OCI-M1 (cell line): ENCODE measurements at regions not wholly inside any gene's neighbourhood (a gene's known extent, or its start where the extent isn't known, plus 50 kb on each side); places are given as distances from the start of the nearest gene placed in this dataset.

Source experiments
- DNase-seq: peaks from one replicate; lab custom pipeline; 2025; lab: John Stamatoyannopoulos, UW

- DNase-seq: no peak
These were observed 57.2 kb upstream of the GPR6 start for GRCh38 chr6:109920911-109921310.

DNA sequence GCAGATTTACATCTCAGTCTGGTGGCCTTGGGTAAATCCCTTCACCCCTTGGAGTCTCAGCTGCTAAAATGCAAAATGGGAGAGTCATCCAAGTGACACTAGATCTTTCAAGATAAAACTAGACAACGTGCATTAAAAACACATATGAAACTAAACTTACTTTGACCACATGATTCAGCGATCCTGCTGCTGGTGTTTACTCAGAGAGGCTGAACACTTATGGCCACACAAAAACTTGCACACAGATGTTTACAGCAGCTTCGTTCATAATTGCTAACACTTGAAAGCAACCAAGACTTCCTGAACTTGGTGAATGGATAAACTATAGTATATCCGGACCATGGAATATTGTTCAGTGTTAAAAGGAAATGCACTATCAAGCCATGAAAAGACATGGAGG is 55.3 kb upstream of the GPR6 start:
- peak; percentile 31 for DNase-seq

DNA sequence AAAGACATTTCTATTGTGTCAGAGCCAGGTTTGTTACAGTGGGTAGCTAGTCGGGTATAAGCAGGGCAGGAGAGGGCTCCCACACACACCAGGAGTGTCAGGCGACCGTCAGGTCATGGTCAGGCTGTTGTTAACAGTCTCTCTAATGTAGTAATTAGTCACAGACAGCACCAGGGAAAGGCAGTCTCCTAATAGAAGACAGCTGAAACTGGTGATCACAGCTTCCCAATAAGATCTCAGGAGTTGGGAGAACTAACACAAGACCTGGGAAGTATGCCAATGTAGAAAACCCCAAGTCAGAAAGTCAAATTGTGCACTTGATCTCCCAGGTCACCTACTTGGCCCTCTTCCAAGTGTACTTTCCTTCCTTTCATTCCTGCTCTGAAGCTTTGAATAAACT is 53.0 kb upstream of the GPR6 start:
- peak; percentile 6 for DNase-seq

DNA sequence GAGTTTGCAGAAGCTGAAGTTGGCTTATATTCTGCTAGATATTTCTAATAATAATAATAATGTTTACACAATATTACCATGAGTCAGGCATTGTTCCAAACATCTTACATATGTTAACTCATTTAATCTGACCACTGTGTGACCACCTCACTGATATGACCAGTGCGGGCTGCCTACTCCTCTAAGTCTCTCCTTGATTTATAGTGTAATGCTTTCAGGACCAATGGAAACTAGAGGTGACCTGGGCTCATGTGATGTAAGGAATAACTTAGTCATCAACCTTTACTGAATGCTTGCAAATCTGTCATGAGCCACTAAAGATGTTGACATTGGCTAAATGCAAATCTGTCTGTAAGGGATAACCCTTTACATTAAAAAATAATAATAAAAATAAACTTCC is 51.1 kb upstream of the GPR6 start:
- peak; percentile 14 for DNase-seq
